B cell (primary cell): ENCODE measurements at regions not wholly inside any gene's neighbourhood (a gene's known extent, or its start where the extent isn't known, plus 50 kb on each side); places are given as distances from the start of the nearest gene placed in this dataset.
"Not testable (repeated sequence)": the region's sequence is repeated elsewhere in the genome, so short reads cannot be mapped to it uniquely, and the experiment has no call there.

Experiments used
- ATAC-seq: fragments of 200-7000 bp; cut with Tn5 transposase; one replicate; pipeline ENCODE4 v1.10.0; 2021; ENCODE audit warnings: low read depth, mild to moderate bottlenecking, moderate number of reproducible peaks, moderate library complexity
- CTCF ChIA-PET: fragments of 350-600 bp; sonication (Branson Sonifier 250); formaldehyde crosslinking; loops from one replicate; lab custom pipeline; 2021; ENCODE audit warnings: antibody characterized with exemption, inconsistent platforms; lab: Charles Lee
- POLR2A ChIA-PET: fragments of 350-600 bp; sonication (Branson Sonifier 250); formaldehyde crosslinking; loops from one replicate; lab custom pipeline; 2021; ENCODE audit warnings: antibody characterized with exemption; lab: Charles Lee
- DNase-seq: peaks from one replicate; pipeline ENCODE4 v3.0.0; 2013
- H2AFZ ChIP-seq: 2 replicates; pipeline ENCODE4 v1.6.1; 2012; ENCODE audit warnings: mild to moderate bottlenecking, low read depth, low read length; ENCODE audit not compliant: insufficient read depth, poor library complexity, severe bottlenecking
- H3K27ac ChIP-seq, 2 donors: 1 replicate in 1 of 2; 2 replicates in 1 of 2; pipeline ENCODE4 v1.5.1; 2012 to 2013; ENCODE audit warnings: low read length in 2 of 2, mild to moderate bottlenecking in 2 of 2, moderate library complexity in 1 of 2
- H3K27me3 ChIP-seq, 4 experiments: fragments of 200-600 bp in 1 of 4; sonication (generic) in 1 of 4; replicated peaks in 1 of 4; 1 replicate in 2 of 4; 2 replicates in 2 of 4; pipeline versions ENCODE4 v1.6.1 to v1.7.0; 2013 to 2016; ENCODE audit warnings: low read length in 3 of 4, mild to moderate bottlenecking in 2 of 4, mixed read lengths in 1 of 4, moderate library complexity in 1 of 4; ENCODE audit not compliant: insufficient read depth in 4 of 4, control insufficient read depth in 3 of 4; ENCODE audit errors: control extremely low read depth in 1 of 4
- H3K36me3 ChIP-seq, 2 experiments: replicated peaks in 1 of 2; 1 replicate in 1 of 2; 2 replicates in 1 of 2; pipeline versions ENCODE4 v1.6.1 to v1.7.1; 2013; ENCODE audit warnings: low read length in 1 of 2; ENCODE audit not compliant: insufficient read depth in 2 of 2, control insufficient read depth in 1 of 2; ENCODE audit errors: control extremely low read depth in 1 of 2, extremely low read depth in 1 of 2
- H3K4me1 ChIP-seq, 2 donors: fragments of 200-600 bp in 1 of 2; sonication (generic) in 1 of 2; 1 replicate in 1 of 2; 2 replicates in 1 of 2; pipeline versions ENCODE4 v1.5.1 to v1.6.1; 2013 to 2017; ENCODE audit warnings: low read length in 2 of 2; ENCODE audit not compliant: control insufficient read depth in 2 of 2, insufficient read depth in 2 of 2
- H3K4me2 ChIP-seq: replicated peaks from 2 replicates; pipeline ENCODE3; 2012; ENCODE audit warnings: mild to moderate bottlenecking, low read depth, low read length; ENCODE audit not compliant: poor library complexity, severe bottlenecking
- H3K4me3 ChIP-seq, 5 experiments: fragments of 200-600 bp in 1 of 5; sonication (generic) in 1 of 5; 1 replicate in 3 of 5; 2 replicates in 2 of 5; pipeline versions ENCODE4 v1.5.1 to v1.7.0; 2011 to 2016; ENCODE audit warnings: low read length in 4 of 5, mild to moderate bottlenecking in 4 of 5, low read depth in 2 of 5, control low read depth in 1 of 5, moderate library complexity in 1 of 5; ENCODE audit not compliant: insufficient read depth in 1 of 5; ENCODE audit errors: control extremely low read depth in 1 of 5, extremely low read depth in 1 of 5
- H3K79me2 ChIP-seq: fragments of 200-600 bp; sonication (generic); one replicate; pipeline ENCODE4 v1.6.0; 2016; ENCODE audit warnings: low read length; ENCODE audit not compliant: control insufficient read depth, insufficient read depth
- H3K9ac ChIP-seq: fragments of 200-600 bp; sonication (generic); 2 replicates; pipeline ENCODE4 v1.6.1; 2017; ENCODE audit warnings: mild to moderate bottlenecking, low read length, moderate library complexity
- H3K9me3 ChIP-seq, 3 donors: one replicate each; pipeline versions ENCODE4 v1.6.1 to v1.7.1; 2013; ENCODE audit warnings: low read length in 2 of 3; ENCODE audit not compliant: control insufficient read depth in 2 of 3, insufficient read depth in 1 of 3; ENCODE audit errors: control extremely low read depth in 1 of 3
- H4K20me1 ChIP-seq: 2 replicates; pipeline ENCODE4 v1.6.0; 2012; ENCODE audit warnings: mild to moderate bottlenecking, low read length; ENCODE audit not compliant: insufficient read depth, control insufficient read depth, poor library complexity, severe bottlenecking
- H3K27ac Mint-ChIP-seq: one replicate; pipeline ENCODE4 v1.8.0; 2021; ENCODE audit warnings: mixed read lengths
- H3K27me3 Mint-ChIP-seq: one replicate; pipeline ENCODE4 v1.8.0; 2021; ENCODE audit warnings: mixed read lengths
- H3K4me1 Mint-ChIP-seq: one replicate; pipeline ENCODE4 v1.8.0; 2021; ENCODE audit warnings: mixed read lengths
- H3K4me3 Mint-ChIP-seq: one replicate; pipeline ENCODE4 v1.8.0; 2021; ENCODE audit warnings: mixed read lengths
- H3K9me3 Mint-ChIP-seq: one replicate; pipeline ENCODE4 v1.8.0; 2022; ENCODE audit warnings: mixed read lengths; ENCODE audit not compliant: insufficient read depth
- EZH2 ChIP-seq: IDR thresholded peaks from 2 replicates; pipeline ENCODE4 v1.6.1; 2012; ENCODE audit warnings: borderline replicate concordance, low read depth, mild to moderate bottlenecking, moderate library complexity, low read length; ENCODE audit not compliant: insufficient read depth, poor library complexity, severe bottlenecking
- WGBS: methylation state at CpG from one replicate; pipeline ENCODE4 v1.1.5; 2013; ENCODE audit warnings: missing lambda C conversion rate; ENCODE audit not compliant: insufficient coverage; 5-methylcytosine and 5-hydroxymethylcytosine counted together
- intact Hi-C: fragments of 100-400 bp; cut with micrococcal nuclease; formaldehyde crosslinking; loops from one replicate; pipeline ENCODE4 v1.10.0; 2022
- TF ChIP-seq, protein P1 (sequence below): fragments of 200-600 bp; IDR thresholded peaks from one replicate; pipeline ENCODE4 v1.8.0; 2022; ENCODE audit warnings: antibody characterized with exemption, mild to moderate bottlenecking

DNA sequence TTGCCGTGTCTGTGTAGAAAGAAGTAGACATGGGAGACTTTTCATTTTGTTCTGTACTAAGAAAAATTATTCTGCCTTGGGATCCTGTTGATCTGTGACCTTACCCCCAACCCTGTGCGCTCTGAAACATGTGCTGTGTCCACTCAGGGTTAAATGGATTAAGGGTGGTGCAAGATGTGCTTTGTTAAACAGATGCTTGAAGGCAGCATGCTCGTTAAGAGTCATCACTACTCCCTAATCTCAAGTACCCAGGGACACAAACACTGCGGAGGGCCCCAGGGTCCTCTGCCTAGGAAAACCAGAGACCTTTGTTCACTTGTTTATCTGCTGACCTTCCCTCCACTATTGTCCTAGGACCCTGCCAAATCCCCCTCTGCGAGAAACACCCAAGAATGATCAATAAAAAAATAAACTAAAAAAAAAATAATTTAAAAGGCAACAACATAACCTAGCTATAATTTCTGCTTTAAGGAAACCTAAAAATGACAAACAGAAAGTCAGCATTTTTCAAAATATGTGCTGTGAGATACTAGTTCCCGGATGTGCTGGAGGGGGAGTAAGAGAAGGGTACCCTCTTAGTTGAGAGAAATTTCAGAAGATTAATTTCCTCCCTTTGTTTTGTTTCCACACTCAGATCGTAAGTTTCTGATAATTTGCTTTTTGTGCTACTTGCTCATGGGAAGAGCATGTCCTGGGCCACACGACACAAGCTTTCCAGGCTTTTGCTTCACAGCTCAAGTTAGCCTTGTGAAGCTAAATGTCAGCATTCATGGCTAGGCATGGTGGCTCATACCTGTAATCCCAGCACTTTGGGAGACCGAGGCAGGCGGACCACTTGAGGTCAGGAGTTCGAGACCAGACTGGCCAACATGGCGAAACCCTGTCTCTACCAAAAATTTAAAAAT is 64.7 kb upstream of the CAPRIN1 start:
- H3K9me3 Mint-ChIP-seq, H3K4me3 ChIP-seq, H3K9ac ChIP-seq, H3K4me1 ChIP-seq, H3K27ac ChIP-seq, H3K4me3 Mint-ChIP-seq, POLR2A ChIA-PET, ATAC-seq, H4K20me1 ChIP-seq, H3K79me2 ChIP-seq, DNase-seq, H3K4me2 ChIP-seq, H3K27me3 ChIP-seq, H2AFZ ChIP-seq, H3K36me3 ChIP-seq, H3K9me3 ChIP-seq, intact Hi-C loops, H3K27ac Mint-ChIP-seq, H3K27me3 Mint-ChIP-seq, H3K4me1 Mint-ChIP-seq: not testable (repeated sequence)
- CTCF ChIA-PET, result interaction anchor here (0.8 to 6.4 kb wide), 28 partner anchors 7 to 481 kb away, joined by 3 to 89 read pairs (median 7); no protein-coding TSS in a partner anchor
- 89% methylated on average over 6 of the region's 12 CpGs for WGBS

DNA sequence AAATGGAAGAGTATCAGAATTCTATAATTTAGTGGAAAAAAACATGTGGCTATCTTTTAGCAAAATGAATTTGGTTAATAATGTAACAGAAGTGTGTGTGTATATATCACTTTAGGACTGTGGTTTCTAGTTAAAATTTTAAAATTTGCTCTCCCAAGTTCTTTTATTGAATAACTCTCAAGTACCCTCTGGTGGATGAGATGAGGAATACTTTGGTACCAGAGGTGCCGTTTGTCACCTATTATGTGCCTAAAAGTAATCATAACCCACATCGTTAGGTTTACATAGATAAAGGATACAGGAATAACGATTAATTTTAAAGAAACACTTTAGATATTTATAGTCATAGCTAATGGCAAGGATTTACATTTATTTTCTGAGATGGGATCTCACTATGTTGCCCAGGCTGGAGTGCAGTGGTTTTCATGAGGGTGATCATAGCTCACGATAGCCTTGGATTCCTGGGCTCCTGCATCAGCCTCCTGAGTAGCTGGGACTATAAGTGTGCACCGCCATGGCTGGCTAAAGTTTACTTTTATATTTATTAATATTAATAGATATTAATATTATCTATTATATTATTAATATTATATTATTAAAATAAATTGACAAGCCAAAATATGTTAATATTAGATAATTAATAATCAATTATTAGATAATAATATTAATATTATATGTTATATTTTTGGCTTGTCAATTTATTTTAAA is 66.7 kb upstream of the CAPRIN1 start:
- Histone ChIP-seq H3K27me3 (peaks cover 0 to 5% (median 0%) of the 10 kb centered on the region in 4 experiments), H3K4me1 (no peaks in the 10 kb centered on the region), H3K9me3 (no peaks in the 10 kb centered on the region), H3K4me3 (no peak overlapping the region), H3K4me2 (no peak overlapping the region), H3K27ac (no peak overlapping the region), H3K36me3 (no peaks in the 10 kb centered on the region), H3K9ac (no peak overlapping the region), H2AFZ (no peak overlapping the region), H4K20me1 (no peaks in the 10 kb centered on the region), H3K79me2 (no peaks in the 10 kb centered on the region)
- ATAC-seq, result no peak
- no peak for TF ChIP-seq EZH2
- TF ChIP-seq, protein P1, sequence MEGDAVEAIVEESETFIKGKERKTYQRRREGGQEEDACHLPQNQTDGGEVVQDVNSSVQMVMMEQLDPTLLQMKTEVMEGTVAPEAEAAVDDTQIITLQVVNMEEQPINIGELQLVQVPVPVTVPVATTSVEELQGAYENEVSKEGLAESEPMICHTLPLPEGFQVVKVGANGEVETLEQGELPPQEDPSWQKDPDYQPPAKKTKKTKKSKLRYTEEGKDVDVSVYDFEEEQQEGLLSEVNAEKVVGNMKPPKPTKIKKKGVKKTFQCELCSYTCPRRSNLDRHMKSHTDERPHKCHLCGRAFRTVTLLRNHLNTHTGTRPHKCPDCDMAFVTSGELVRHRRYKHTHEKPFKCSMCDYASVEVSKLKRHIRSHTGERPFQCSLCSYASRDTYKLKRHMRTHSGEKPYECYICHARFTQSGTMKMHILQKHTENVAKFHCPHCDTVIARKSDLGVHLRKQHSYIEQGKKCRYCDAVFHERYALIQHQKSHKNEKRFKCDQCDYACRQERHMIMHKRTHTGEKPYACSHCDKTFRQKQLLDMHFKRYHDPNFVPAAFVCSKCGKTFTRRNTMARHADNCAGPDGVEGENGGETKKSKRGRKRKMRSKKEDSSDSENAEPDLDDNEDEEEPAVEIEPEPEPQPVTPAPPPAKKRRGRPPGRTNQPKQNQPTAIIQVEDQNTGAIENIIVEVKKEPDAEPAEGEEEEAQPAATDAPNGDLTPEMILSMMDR, result peak; percentile 43
- Mint-ChIP-seq H3K4me3 (no peak overlapping the region), H3K27ac (no peak overlapping the region), H3K9me3 (no peaks in the 10 kb centered on the region), H3K4me1 (no peaks in the 10 kb centered on the region), H3K27me3 (peaks cover 9% of the 10 kb centered on the region)
- no peak for DNase-seq
- no CpG with 5 or more reads among the region's 5 CpGs for WGBS
- ChIA-PET CTCF (interaction anchor here (1.0 to 1.4 kb wide), 3 partner anchors 14 to 177 kb away, joined by 3 to 8 read pairs (median 6); no protein-coding TSS in a partner anchor), POLR2A (no interaction called here)
- intact Hi-C loops, result no loop called here
